ENCODE measurements at regions not wholly inside any gene's neighbourhood (a gene's known extent, or its start where the extent isn't known, plus 50 kb on each side); places are given as distances from the start of the nearest gene placed in this dataset.

GRCh38 chr9:16985559-16986348 lies 115.3 kb upstream of the BNC2 start (continued):
- TF ChIP-seq SP1 (IDR thresholded peaks at IDR 0.05; ENCODE audit: low read depth, low read length) = no peak
- TF ChIP-seq TAF1 (IDR thresholded peaks at IDR 0.05; ENCODE audit: low read depth, low read length) = no peak
- no peak for TF ChIP-seq SP2 (IDR thresholded peaks at IDR 0.05; ENCODE audit: low read length)
- TF ChIP-seq ATF2 (IDR thresholded peaks at IDR 0.05; ENCODE audit: low read length) = no peak
- TF ChIP-seq TEAD4 (IDR thresholded peaks at IDR 0.05; ENCODE audit: low read depth, low read length) = no peak
- no peak for TF ChIP-seq HDAC2 (IDR thresholded peaks at IDR 0.05; ENCODE audit: borderline replicate concordance in 1 of 2, low read depth in 2 of 2, low read length in 2 of 2)
- no peak for TF ChIP-seq KDM5A (IDR thresholded peaks at IDR 0.05; ENCODE audit: low read length)
- TF ChIP-seq POLR2A (IDR thresholded peaks at IDR 0.05; ENCODE audit: control extremely low read depth in 1 of 2, low read depth in 2 of 2, low read length in 2 of 2) = no peak
- no peak for TF ChIP-seq USF2 (IDR thresholded peaks at IDR 0.05; ENCODE audit: low read length)
- TF ChIP-seq BACH1 (IDR thresholded peaks at IDR 0.05; ENCODE audit: low read length) = no peak

Measured in H1 (cell line).